GM21825 (cell line): ENCODE measurements at regions not wholly inside any gene's neighbourhood (a gene's known extent, or its start where the extent isn't known, plus 50 kb on each side); places are given as distances from the start of the nearest gene placed in this dataset.
A peak's percentile ranks its signal among the peaks of the same experiment; 100 is the strongest.

Source experiments
- ATAC-seq: cut with Tn5 transposase; IDR thresholded peaks from one replicate; pipeline ENCODE4 v1.9.1; 2021; ENCODE audit warnings: mild to moderate bottlenecking, moderate library complexity; ENCODE audit not compliant: unreplicated experiment

DNA sequence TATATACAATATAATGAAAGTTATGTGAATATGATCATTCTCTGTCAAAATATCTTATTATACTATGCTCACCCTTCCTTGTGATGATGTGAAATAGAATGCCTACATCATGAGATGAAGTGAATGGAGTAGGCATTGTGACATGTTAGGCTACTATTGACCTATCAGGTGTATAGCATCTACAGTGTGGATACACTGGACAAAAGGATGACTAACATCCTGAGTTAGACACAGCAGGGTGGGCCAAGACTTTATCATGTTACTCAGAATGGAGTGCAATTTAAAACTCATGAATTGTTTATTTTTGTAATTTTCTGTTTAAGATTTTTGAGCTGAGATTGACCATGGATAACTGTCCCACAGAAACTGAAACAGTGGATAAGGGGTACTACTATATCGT, 53.4 kb upstream of the NAV3 start:
- no peak for ATAC-seq

DNA sequence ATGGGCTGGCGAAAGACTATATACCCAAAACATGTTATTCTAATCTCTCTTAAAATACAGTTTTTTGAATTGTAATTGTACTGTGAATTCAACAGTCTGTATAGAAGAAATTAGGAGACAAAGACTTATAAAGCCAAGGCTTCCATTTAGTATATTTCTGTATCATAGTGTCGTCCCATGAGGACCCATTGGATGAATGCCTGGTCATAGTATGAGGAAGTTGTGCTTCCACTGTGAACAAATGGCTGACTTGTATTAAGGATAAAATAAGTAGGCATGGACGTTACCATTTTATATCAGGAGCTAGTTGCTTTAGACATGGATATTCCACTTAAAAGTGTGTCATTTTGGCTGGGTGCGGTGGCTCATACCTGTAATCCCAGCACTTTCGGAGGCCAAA, 55.9 kb upstream of the NAV3 start:
- no peak for ATAC-seq

DNA sequence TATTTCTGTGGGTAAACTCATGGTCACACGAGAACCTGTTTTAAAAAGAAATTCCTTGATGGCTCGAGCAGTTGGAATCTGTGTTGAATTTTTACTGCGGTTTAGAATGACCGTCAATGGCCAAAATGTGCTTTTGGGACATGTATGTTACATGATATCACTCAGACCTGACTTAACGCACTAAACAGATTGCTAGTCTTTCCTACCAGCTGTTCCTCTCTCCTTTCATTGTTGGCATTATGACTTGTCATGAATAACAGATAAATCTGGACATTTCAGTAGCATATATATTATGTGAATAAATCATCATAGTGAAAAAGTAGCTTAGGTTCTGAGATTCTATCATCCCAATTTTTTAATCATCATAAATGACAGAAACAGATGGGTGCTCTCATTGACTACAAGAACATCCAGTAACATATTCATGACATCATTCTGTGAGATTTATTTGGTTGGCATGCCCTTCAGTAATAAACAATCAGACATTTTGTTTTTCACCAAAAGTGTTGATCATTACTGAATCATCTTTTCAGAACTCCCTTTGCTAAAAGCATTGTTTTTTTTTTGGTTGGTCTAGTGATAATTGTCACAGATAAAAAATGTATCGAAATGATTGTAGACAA, 57.9 kb upstream of the NAV3 start:
- no peak for ATAC-seq

DNA sequence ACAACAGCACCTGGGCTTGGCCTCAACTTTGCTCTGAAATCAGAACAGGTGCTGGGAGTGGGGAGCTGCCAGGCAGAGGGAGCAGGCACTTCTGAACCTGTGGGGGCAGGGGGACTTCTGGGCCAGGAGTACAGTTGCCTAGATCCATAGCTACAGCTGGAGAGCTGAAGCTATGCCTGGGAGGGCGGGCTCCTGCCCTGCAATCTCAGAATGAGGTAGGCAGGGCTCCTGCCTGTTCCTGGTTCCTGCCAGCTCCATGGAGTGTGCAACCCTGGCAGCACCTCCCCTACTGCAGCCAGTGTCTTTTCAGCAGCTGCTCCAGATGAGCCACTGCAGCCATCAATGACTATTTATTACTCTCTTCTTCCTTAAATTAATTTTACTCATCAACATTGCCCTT, 62.1 kb upstream of the NAV3 start:
- no peak for ATAC-seq

DNA sequence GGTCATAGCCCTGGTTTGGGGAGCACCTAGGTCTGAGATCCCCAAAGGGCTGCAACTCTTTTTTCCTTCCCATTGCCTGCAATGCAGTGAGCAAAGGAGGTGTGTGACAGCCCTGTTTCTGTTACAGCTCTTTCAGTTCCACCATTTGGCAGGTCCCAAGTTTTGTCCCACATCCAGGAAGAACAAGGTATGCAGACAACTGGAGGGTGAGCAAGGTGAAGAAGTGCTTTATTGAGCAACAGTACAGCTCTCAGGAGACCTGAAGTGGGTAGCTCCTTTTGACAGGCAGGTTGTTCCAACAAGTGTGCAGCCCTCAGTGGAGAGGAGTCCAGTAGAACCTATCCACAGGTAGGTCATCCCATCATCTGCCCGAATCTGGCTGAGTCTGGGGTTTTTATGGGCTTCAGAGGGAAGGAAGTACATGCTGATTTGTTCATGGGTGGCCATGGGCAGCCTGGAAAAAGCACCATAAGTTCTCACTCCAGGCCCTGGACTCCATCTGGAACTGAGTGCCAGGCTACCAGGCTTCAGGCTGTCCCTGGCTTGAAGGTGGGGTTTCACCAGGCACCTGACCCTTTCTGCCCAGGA, 62.8 kb upstream of the NAV3 start:
- no peak for ATAC-seq

DNA sequence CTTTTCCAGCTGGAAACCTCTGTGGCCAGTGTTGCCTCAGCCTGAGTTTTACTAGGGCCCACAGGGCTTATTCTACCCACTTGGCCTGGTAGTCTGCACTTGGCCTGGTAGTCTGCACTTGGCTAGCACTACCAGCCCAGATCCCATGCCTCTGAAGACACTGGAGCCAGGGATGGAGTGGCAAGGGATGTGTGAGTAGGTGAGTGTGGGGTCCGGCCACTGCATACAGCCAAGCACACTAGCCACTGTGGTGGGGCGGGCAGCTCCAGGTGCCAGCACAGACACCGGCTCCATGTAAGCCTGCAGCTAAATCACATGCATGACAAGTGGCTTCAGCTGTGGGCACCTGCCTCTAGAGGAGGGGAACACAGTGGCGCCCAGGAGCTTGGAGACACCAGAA, 63.4 kb upstream of the NAV3 start:
- ATAC-seq, result no peak

DNA sequence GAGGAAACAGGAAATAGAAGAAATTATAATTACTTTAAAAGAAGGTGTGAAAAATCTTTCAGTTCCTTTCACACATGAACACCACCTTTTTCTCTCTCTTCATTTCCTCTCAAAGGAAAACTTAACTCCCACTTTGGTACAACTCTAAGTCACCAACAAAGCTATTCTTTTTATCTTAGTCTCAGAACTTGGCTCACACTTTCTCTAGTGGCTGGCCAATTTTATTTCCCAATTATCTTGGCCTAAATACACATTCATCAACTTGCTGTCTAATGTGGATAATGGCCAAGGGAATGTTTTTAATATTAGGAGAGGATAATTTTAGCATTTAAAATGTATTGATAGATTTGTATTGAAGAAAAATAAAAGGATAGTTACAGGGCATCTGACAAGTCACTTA, 64.5 kb upstream of the NAV3 start:
- ATAC-seq, result no peak

DNA sequence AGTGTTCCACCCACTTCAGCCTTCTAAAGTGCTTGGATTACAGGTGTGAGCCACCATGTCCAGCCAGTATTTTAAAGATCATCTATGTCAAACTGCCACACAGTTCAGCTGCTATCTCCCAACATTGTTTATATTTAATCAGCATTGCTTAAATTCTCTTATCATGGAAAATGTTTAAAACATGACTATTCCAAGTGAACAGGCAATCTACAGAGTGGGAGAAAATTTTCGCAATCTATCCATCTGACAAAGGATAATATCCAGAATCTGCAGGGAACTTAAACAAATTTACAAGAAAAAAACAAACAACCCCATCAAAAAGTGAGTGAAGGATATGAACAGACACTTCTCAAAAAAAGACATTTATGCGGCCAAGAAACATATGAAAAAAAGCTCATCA, 69.4 kb upstream of the NAV3 start:
- no peak for ATAC-seq

DNA sequence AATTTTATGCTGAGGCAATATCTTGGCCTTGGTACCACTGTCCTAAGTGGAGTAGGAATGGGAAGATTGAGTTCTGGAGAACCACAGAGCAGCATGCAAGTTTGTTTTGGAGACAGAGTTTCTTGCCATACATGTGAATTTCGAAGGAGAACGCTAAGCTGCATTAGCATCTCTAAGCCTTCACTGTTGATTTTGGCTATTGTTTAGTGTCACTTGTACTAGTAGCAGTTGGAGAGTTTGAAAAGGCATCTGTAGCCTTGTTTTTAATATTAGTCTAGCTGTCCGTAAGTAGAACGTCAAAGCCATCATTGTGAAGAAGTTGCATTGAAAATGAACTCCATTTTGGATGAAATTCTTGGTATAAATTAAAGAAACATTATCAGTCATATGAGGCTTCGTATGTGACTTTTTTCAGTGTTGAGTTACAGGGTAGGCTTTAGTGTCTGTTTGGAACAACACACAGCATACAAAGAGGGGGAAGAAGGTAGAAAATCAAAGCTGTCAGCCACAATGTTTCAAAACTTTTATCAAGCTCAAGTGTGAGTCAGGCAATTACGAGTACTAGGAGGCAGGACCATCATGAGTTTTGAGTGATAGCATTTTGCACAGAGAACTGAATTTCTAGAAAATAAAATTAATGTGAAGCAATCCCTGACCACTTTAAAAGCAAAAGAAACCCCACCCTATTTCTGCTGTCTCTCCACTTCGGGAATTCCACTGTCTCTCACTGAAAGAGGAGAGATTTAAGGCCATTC, 70.2 kb upstream of the NAV3 start:
- ATAC-seq, result no peak

DNA sequence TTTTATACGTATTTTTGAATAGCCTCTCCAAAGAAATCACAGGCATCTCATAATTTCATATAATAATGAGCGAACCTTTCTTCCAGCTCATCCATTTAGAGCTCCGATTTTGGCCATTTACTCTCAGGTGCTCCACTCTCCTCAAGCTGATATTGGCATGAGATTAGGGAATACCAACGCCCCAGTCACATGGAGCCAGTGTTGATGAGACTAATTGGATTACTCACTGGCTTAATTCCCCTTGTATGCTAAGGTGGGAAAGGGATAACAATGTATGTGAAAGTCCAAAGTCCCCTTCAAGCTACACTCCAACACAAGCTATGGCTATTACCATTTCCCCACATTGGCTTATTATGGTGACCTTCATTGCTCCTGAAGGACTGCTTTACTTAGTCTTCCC, 76.6 kb upstream of the NAV3 start:
- no peak for ATAC-seq

DNA sequence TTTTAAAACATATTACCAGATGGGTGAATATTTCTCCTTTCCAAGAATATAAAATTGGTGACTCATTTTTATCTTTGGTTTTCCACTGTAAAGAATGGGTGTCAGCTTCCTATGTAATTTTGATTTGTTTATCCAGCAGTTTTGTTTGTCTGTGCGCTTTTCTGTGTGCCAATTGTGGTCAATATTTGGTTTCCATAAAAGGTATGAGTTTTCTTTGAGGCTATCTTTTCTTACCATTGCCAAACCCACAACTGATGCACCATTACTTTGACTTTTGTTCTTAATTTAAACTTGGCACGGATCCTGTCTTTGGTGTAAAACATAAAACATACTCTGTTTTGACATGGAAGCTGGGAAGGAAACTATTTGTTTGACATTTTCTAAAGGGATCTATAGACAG, 78.8 kb upstream of the NAV3 start:
- no peak for ATAC-seq

DNA sequence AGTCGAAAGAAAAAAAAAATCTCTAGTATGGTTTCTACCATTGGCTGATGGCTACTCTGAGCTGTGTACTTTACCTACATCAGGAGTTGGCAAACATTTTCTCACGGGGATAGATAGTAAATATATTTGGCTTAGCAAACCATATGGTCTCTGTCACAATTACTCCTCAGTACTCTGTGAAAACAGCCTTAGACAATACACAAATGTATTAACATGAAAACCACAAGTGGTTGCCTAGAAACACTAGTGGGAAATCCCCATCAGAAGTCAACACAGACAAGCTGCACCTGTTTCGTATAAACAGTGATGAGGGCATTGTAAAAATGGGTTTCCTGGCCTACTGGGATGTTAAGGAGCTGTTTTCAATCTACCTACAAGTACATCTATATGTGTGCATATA, 84.6 kb upstream of the NAV3 start:
- ATAC-seq, result peak; percentile 100

DNA sequence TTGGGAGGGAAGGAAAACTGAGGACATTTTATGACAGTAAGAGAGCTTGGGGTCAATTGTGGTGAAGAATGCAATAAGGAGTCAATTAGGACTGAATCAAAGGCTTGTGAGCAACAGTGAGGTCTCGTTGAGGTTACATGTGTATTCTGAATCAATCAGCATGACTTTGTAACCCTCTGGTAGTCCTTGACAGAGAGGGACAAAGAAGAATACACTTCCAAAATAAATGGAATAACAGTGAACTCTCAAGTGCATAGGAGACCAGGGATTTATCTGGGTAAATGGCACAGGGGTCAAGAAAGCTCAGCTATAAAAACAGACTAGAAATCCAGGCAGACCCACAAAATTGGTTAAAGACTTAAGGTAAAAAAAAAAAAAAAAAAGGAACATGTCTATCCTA, 85.1 kb upstream of the NAV3 start:
- no peak for ATAC-seq

DNA sequence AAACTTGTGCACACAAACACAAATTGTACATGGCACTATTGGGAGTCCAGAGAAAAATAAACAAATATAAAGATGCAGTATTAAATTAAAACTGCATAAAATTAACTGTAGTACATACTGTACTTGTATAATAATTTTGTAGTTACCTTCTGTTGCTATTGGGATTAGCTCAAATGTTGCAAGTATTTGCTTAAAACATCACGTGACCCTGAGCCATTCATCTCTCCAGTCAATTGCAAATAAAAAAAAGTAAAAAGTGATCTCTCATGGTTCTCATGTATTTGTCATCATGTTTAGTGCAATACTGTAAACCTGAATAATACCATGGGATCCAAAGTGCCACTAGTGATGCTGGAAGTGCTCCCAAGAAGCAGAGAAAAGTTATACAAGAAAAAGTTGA, 88.1 kb upstream of the NAV3 start:
- no peak for ATAC-seq

DNA sequence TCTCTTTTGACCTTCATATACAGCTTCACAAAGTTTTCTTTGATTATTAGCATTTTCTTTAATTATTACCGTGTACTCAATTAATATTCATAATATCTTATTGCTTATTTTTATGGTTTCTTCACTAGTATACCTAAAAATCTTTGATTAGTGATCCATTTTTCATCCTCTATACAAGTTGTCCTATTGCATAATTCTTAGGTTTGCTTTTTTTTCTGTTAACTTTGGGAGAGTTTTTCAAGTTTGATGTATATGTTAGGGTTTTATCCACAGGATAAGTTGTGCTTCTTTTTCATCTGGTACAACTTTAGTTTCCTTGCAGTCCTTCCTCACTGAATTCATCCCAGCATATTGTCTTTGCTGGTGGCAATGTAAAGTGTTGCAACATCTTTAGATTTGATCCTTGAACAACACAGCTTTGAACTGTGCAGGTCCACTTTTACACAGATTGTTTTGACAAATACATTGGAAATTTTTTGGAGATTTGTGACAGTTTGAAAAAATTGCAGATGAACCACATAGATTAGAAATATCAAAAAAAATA, 88.6 kb upstream of the NAV3 start:
- no peak for ATAC-seq

DNA sequence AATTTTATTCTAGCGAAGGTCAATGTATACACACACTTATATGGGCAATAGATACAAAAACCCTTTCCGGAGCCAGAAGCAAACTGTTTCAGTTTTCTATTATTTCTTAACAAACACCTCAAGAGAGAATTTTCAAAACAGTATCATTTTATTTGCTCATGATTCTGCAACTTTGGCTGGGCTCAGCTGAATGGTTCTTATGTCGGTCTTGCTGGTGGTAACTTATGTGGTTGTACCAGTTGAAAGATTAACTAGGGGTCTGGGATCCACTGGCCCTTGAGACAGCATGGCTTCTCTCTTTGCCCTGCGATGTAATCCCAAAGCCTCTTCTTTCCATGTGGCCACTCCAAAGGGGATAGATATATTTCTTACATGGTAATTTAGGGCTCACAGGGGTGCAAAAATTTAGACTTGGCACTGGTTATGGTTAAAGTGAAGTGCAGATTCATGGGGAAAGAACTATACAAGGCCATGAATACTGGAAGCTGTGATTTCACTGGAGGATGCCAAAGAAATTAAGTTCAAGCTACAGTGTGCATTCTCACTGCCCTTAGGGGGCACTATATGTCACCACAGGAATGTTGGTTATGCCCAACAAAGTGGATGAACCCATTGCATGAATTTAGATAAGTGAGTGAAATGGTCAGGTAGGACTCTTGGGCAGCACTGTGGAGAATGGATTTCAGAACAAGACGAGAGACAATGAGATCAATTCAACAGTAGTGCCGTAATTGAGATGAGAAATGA, 94.3 kb upstream of the NAV3 start:
- ATAC-seq, result no peak

DNA sequence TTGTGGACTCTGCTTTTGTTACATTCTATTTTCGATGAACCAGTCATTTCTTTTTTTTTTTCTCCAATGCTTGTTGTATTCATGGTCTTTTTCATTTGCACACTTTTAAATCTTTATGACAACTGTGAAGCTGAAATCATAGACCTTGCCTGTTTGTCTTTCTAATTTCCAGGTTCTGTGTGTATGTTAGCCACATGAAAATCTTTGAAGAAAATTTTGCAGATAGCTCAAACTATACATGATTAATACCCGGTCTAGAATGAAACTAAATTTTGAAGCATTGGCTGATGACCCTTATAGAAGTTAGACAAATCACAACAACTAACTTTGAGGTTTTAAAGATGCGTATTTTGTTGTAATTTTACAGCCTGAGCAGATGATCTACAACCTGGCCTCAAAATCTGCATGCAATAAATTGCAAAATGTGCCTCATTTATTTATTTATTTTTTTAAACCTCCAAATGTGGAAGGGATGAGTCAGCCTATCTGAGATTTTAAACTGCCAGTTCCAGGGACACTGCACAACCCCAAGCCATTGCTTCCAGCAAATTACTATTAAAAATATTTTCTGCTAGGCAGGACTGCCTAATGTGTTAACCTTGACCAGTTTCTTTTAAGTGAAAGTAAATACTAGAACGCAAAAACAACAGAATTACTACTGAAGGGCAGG, 96.3 kb upstream of the NAV3 start:
- no peak for ATAC-seq

DNA sequence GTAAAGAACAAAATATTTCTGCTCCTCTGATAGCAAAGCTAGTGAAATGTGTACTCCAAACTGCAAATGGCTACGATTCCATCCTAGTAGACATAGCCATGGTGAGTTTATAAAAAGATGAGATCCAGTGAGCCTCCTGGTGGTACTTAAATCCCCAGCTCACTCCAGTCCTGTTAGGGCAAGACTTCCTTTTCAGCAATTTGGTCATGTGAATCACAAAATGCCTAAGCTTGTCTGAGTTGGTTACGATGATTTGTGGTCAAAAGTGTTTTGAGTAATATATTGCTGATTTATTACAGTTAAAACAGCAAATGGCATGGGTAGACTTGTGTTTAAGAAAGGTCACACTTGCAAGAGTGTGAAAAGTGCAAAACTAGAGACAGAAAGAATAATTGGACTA, 102.7 kb upstream of the NAV3 start:
- no peak for ATAC-seq

DNA sequence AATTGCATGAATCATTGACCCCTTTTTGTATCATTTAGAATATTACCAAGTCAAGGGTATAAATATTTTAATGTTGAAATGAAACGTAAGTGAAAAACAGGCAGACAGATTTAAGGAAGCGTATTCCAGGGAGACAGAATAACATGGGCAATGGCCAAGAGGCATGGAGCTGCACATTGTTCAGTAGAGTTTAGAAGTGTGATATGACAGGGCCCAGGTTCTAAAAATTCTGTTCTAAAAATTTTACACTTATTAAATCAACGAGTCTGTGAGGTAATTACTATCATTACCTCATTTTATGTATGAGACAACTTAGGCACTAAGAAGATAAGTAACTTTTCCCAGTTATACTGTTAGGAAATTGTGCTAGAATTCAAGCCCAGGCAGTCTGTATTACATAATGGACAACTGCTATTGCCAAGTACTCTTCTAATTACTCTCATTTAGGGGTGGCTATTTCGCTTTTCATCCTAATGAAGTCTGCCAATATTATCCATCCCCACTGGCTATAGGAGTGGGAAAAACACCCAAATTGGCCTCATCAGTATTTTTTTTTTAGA, 103.2 kb upstream of the NAV3 start:
- ATAC-seq, result no peak

DNA sequence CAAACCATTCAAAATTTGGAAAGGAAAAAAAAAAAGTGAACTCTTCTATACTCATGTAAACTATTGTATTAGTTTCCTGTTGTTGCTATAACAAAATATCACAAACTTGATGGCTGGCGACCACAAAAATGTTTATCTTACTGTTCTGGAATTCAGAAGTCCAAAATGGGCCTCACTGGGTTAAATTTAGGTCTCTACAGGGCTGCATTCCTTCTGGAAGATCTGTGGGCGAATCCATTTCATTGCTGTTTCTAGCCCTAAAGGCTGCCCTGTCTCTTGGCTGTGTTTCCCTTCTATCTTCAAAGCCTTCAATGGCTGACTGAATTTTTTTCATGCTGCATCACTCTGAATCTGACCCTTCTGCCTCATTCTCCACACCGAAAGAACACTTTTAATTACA, 105.1 kb upstream of the NAV3 start:
- ATAC-seq, result no peak
